DMS114 treated with DMSO at 0.1 percent for 48 hours (cell line): ENCODE measurements at regions not wholly inside any gene's neighbourhood (a gene's known extent, or its start where the extent isn't known, plus 50 kb on each side); places are given as distances from the start of the nearest gene placed in this dataset.
"Not testable (repeated sequence)": the region's sequence is repeated elsewhere in the genome, so short reads cannot be mapped to it uniquely, and the experiment has no call there.

Source experiments
- DNase-seq: peaks from one replicate; lab custom pipeline; 2025; ENCODE audit not compliant: unreplicated experiment; lab: John Stamatoyannopoulos, UW

DNA sequence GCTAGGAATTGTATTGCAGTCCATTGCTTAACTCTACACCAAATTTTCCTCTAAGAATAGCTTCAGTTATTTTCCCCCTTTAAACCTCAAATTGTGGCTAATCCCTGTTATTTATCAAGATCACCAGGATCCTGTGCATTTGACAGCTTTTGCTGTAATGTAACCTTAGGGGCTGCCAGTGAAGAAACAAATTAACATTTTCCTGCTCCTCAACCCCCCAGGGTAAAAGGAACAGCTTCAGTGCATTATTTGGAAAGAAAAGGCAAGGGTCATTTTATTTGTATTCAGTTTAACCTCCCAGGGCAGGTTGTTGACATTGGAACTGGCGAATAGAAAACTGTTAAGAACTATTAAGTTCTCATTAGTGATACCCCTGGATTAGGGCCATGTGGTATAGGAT, 57.0 kb downstream of the PCDH20 start:
- DNase-seq: no peak

DNA sequence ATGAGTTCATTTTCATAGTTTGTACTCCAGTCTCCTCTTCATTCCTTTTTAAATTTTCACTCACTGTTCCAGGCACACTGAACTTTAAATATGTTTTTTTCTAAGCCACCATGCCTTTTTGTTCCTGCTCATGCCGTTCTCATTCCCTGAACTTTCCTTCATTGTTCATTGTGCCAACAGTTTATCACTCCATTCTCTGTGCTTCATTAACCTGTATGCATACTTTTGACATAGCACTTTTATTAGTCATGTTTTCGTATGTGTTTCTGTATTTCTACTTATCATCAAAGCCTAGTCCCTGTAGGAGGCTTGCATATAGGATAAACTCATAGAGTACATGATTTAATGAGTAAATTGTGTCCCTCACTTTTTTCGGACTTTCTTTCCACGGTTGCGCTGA, 65.3 kb downstream of the PCDH20 start:
- DNase-seq: no peak

GRCh38 chr13:61339054-61339621, 76.5 kb downstream of the PCDH20 start:
- no peak for DNase-seq

- no peak for DNase-seq
These were observed 99.0 kb downstream of the PCDH20 start for GRCh38 chr13:61316647-61317046.

GRCh38 chr13:61294467-61295191, 121.0 kb downstream of the PCDH20 start:
- no peak for DNase-seq

DNA sequence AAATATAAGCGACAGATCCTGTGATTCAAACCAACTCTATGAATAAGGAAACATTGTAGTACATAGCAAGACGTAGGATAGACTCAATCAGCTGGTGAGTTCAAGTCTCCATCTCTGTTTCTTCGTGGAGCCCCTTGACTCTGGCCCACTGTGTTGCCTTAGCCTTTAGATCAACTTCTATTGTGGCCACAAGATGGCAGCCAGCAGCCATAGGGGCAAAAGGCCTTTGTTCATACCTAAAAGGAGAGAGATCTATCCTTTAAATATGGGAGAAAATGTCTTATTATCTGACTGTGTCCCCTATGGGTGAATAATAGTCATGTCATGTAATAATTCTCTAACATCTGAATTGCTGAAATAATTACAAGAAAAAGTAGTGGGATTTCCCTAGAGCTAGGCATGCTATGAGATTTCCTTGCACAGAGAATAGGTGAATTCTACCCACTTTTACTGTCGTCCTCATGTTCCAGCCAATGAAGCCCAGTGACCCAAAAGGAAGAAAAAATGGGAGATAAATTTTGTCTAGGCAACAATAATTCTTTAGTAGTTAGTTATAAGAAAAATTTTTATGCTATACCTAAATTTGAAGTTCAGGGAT, 129.4 kb downstream of the PCDH20 start:
- DNase-seq: no peak

DNA sequence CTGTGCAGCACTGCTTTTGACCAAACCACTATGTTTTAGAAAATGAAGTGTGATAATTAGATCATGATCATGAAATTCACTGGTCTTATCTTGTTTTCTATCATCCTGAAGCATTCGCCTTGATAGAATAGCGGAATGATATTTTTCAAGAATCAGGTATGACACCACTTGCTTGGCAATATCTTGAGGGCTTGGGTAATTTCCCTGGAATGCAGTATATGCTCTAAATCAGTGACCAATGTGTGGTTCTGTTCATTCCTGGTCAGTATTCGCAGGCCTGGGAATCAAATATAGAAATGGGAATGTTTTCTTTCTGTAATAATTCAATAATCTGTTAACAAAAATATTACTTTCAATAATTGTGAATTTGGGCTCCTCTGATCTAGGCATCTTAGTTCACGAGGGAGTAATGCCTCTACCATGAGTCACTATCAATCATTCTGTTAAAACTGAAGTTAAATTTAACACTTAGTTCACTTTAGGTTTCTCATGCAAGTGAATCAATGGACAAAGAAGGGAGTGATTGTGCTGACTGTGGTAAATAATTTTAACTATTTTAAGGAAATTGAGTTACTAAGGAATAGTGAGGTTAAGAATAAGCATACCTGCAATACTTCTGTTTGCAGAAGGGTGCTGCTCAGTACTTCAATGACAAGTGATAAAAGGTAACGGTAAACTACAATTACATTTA, 137.9 kb downstream of the PCDH20 start:
- DNase-seq: no peak

DNA sequence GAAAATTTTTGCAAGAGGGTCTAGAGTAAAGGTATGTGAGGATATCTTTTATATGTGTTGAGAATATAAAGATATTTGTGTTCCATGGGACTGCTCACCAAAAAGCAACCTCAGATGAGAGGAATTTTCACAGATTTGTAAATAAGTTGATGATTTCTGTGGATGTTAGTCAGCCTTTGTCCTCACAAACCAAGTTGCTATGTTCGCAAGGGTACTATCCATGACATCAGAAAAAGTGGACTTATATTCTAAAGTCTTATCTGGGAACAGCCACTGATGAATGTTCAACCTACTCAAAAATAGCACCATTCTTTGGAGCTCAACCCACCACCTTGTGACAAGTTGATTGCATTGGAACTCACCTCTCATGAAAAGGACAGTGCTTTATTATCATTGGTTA, 138.6 kb downstream of the PCDH20 start:
- no peak for DNase-seq

- no peak for DNase-seq
These were observed 139.2 kb downstream of the PCDH20 start for GRCh38 chr13:61276401-61276800.

GRCh38 chr13:61275736-61276135, 139.9 kb downstream of the PCDH20 start:
- no peak for DNase-seq

GRCh38 chr13:61275251-61275650, 140.4 kb downstream of the PCDH20 start:
- DNase-seq: no peak

DNA sequence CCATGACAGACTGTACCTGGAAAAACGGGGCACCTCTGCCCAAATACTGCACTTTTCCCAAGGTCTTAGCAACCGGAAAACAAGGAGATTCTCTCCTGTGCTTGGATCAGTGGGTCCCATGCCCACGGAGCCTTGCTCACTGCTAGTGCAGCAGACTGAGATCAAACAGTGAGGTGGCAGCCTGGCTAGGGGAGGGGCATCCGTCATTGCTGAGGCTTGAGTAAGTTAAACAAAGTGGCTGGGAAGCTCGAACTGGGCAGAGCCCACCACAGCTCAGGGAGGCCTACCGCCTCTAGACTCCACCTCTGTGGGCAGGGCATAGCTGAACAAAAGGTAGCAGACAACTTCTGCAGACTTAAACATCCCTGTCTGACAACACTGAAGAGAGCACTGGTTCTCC, 148.8 kb downstream of the PCDH20 start:
- DNase-seq: not testable (repeated sequence)

GRCh38 chr13:61261746-61262472, 153.7 kb downstream of the PCDH20 start:
- DNase-seq: no peak

DNA sequence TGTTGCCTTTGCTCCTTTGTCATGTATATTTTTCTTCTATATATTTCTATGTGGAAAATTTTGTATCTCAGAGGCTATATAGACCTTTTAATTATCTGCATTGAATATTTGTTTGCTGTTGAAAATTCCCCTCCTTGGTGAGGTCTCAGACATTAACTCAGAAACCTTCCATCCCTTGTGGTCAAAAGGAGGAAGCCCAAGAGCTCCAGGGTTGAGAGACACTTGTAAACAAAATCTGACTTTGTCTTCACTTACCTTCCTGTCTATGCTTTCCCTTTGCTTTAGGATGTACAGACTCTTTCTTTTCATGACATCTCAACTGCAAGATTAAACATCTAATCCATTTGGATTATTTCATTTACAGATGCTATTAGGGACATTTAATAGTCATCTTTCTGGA, 157.5 kb downstream of the PCDH20 start:
- no peak for DNase-seq

GRCh38 chr13:61255040-61255796, 160.4 kb downstream of the PCDH20 start:
- no peak for DNase-seq

DNA sequence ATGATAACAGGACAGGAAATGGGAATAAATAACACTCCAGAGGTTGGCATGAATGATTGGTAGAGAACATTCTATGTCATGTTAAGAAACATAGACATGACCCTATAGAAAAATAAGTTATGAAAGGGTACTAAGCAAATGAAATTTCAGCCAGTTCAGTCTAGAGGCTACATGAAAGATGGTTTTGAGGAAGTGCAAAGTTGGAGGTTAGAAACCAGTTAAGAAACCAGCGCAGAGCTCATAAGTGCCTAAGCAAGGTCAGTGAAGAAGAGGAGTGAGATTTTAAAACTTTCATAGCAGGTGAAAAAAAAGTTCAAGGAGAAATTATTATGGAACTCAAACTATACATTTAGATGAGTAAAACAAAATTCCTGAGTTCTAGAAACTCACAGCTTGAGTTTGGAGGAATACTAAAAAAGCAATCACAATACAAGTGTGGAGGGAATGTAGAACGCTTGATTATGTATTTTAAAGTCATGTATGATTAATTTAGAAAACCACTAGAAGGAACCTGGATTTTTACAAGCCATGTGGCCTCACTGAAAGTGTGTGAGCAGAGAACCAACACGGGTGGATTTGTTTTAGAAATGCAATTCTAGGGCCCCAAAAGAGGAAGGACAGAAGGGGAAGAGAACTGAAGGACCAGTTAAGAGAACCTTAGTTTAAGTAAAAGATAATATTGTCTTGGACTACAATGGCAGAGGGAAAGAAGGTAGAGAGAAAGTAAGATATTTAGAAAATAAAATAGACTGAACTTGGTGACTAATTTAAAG, 162.4 kb downstream of the PCDH20 start:
- no peak for DNase-seq

GRCh38 chr13:61252213-61252612, 163.4 kb downstream of the PCDH20 start:
- no peak for DNase-seq

- no peak for DNase-seq
These were observed 168.3 kb downstream of the PCDH20 start for GRCh38 chr13:61247149-61247936.

DNA sequence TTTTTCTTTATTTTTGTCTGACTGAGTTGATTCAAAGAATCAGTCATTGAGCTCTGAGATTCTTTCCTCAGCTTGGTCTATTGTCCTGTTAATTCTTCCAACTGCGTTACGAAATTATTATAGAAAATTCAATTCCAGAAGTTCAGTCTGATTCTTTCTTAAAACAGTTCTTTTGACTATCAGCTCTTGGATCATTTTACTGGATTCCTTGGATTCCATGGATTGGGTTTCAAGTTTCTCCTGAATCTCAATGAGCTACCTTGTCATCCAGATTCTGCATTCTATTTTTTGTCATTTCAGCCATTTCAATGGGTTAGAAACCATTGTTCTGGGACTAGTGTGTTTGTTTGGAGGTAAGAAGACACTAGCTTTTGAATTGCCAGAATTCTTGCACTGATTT, 169.3 kb downstream of the PCDH20 start:
- no peak for DNase-seq
